ENCODE measurements at regions not wholly inside any gene's neighbourhood (a gene's known extent, or its start where the extent isn't known, plus 50 kb on each side); places are given as distances from the start of the nearest gene placed in this dataset.

GRCh38 chr10:29039677-29040189, 249.1 kb upstream of the LYZL1 start:
- intact Hi-C loops (cut with micrococcal nuclease) = no loop called here
- in situ Hi-C loops (cut with MboI) = no loop called here
- ATAC-seq (no peak), DNase-seq (ENCODE audit: extremely low read depth in 1 of 4, low spot score in 3 of 4) (no peak), FAIRE-seq (no peak)
- Histone ChIP-seq H2AFZ (ENCODE audit: low read depth, low read length) (no peak overlapping the region), H3K4me2 (ENCODE audit: insufficient read depth, low read length) (no peak overlapping the region), H3K4me3 (no peak overlapping the region), H3K79me2 (ENCODE audit: control insufficient read depth, insufficient read depth, low read length) (no peaks in the 10 kb centered on the region), H3K9ac (ENCODE audit: insufficient read depth in 1 of 2, low read depth in 2 of 2, low read length in 2 of 2) (no peak overlapping the region), H3K4me1 (replicated peaks in 1 of 2; ENCODE audit: control insufficient read depth in 2 of 2, insufficient read depth in 2 of 2, low read length in 2 of 2) (no peaks in the 10 kb centered on the region), H3K9me1 (ENCODE audit: control insufficient read depth, insufficient read depth, low read length) (no peaks in the 10 kb centered on the region), H3K9me3 (replicated peaks; ENCODE audit: control insufficient read depth, insufficient read depth, low read depth, low read length) (no peaks in the 10 kb centered on the region), H3K36me3 (ENCODE audit: control insufficient read depth, insufficient read depth, low read length) (no peaks in the 10 kb centered on the region), H3K27ac (ENCODE audit: extremely low read depth, low read depth, low read length) (no peak overlapping the region), H3K27me3 (ENCODE audit: control insufficient read depth in 2 of 2, insufficient read depth in 2 of 2, low read length in 2 of 2) (peaks cover 5 to 16% of the 10 kb centered on the region in 2 experiments), H4K20me1 (replicated peaks; ENCODE audit: control insufficient read depth, insufficient read depth, low read length) (no peaks in the 10 kb centered on the region)
- BruUV-seq (replicated peaks) = no TSS peak
- POLR2A ChIA-PET = no interaction called here
- CTCF ChIA-PET (ENCODE audit: low intra/inter-chr PET ratio) = interaction anchor here (0.6 kb wide), 1 partner anchor 34 kb away, joined by 3 read pairs; no protein-coding TSS in a partner anchor
- 0% methylated on average over 2 of the region's 2 CpGs for WGBS (ENCODE audit: insufficient coverage, low coverage, missing lambda C conversion rate)
- no peak for TF ChIP-seq MTA3 (IDR thresholded peaks at IDR 0.05; ENCODE audit: borderline replicate concordance)

GRCh38 chr10:29041616-29042015, 247.3 kb upstream of the LYZL1 start:
- FAIRE-seq = no peak
- Histone ChIP-seq H3K27me3 (ENCODE audit: control insufficient read depth in 2 of 2, insufficient read depth in 2 of 2, low read length in 2 of 2) (peaks cover 9 to 16% of the 10 kb centered on the region in 2 experiments), H2AFZ (ENCODE audit: low read depth, low read length) (no peak overlapping the region), H3K4me1 (replicated peaks in 1 of 2; ENCODE audit: control insufficient read depth in 2 of 2, insufficient read depth in 2 of 2, low read length in 2 of 2) (no peaks in the 10 kb centered on the region), H3K27ac (ENCODE audit: extremely low read depth, low read depth, low read length) (no peak overlapping the region), H3K36me3 (ENCODE audit: control insufficient read depth, insufficient read depth, low read length) (no peaks in the 10 kb centered on the region), H3K9me3 (replicated peaks; ENCODE audit: control insufficient read depth, insufficient read depth, low read depth, low read length) (no peaks in the 10 kb centered on the region), H3K9me1 (ENCODE audit: control insufficient read depth, insufficient read depth, low read length) (no peaks in the 10 kb centered on the region), H3K4me3 (no peak overlapping the region), H3K9ac (ENCODE audit: insufficient read depth in 1 of 2, low read depth in 2 of 2, low read length in 2 of 2) (no peak overlapping the region), H3K4me2 (ENCODE audit: insufficient read depth, low read length) (no peak overlapping the region), H4K20me1 (replicated peaks; ENCODE audit: control insufficient read depth, insufficient read depth, low read length) (no peaks in the 10 kb centered on the region), H3K79me2 (ENCODE audit: control insufficient read depth, insufficient read depth, low read length) (no peaks in the 10 kb centered on the region)
- in situ Hi-C loops (cut with MboI) (no loop called here), intact Hi-C loops (cut with micrococcal nuclease) (no loop called here)
- no TSS peak for BruUV-seq (replicated peaks)
- POLR2A ChIA-PET = interaction anchor here (0.5 kb wide), 1 partner anchor 33 kb away, joined by 3 read pairs; no protein-coding TSS in a partner anchor
- no peak for DNase-seq (ENCODE audit: extremely low read depth in 1 of 4, low spot score in 3 of 4)
- no peak for ATAC-seq
- WGBS (ENCODE audit: insufficient coverage, low coverage, missing lambda C conversion rate) = 1% methylated on average over 7 of the region's 7 CpGs
- CTCF ChIA-PET (ENCODE audit: low intra/inter-chr PET ratio) = no interaction called here
- TF ChIP-seq UBTF (IDR thresholded peaks at IDR 0.05; ENCODE audit: borderline replicate concordance in 1 of 2, low read depth in 2 of 2, low read length in 2 of 2) (no peak), HMG20B (CRISPR knock-in tag; IDR thresholded peaks at IDR 0.05) (no peak), ZNF347 (CRISPR knock-in tag; IDR thresholded peaks at IDR 0.05; ENCODE audit: low read depth) (no peak), TARDBP (IDR thresholded peaks at IDR 0.05) (no peak), NCOA2 (IDR thresholded peaks at IDR 0.05; ENCODE audit: partially characterized antibody in 2 of 2) (no peak), ETS1 (conservative IDR thresholded peaks at IDR 0.05; ENCODE audit: control insufficient read depth, low read depth, low read length) (no peak), NEUROD1 (IDR thresholded peaks at IDR 0.05; ENCODE audit: borderline replicate concordance, low read depth, low read length, partially characterized antibody) (no peak), TRIM25 (IDR thresholded peaks at IDR 0.05; ENCODE audit: borderline replicate concordance) (no peak)
